Testis (tissue), 2 donors: ENCODE measurements at regions not wholly inside any gene's neighbourhood (a gene's known extent, or its start where the extent isn't known, plus 50 kb on each side); places are given as distances from the start of the nearest gene placed in this dataset.

ENCODE experiments used
- DNase-seq: peaks from one replicate; pipeline ENCODE4 v3.0.0-alpha.2; 2019
- H3K27ac ChIP-seq, 2 donors: fragments of 200-600 bp; sonication (generic); one replicate each; pipeline ENCODE4 v1.5.1; 2019
- H3K27me3 ChIP-seq: fragments of 200-600 bp; sonication (generic); one replicate; pipeline ENCODE4 v1.5.1; 2019
- H3K36me3 ChIP-seq: fragments of 200-600 bp; sonication (generic); one replicate; pipeline ENCODE4 v1.5.1; 2017; ENCODE audit warnings: low read depth; ENCODE audit errors: missing control alignments
- H3K4me1 ChIP-seq: fragments of 200-600 bp; sonication (generic); one replicate; pipeline ENCODE4 v1.5.1; 2019
- H3K4me3 ChIP-seq, 2 donors: fragments of 200-600 bp; sonication (generic); one replicate each; pipeline ENCODE4 v1.5.1; 2017 to 2019
- H3K9me3 ChIP-seq: fragments of 200-600 bp; sonication (generic); one replicate; pipeline ENCODE4 v1.5.1; 2017
- CTCF ChIP-seq, 3 experiments: fragments of 450-650 bp in 2 of 3; fragments of 200-600 bp in 1 of 3; sonication (generic) in 1 of 3; IDR thresholded peaks; one replicate each; pipeline ENCODE4 v1.5.1; 2016 to 2019; ENCODE audit warnings: antibody characterized with exemption in 3 of 3, mild to moderate bottlenecking in 2 of 3, moderate library complexity in 1 of 3
- WGBS, 2 donors: methylation state at CpG; one replicate each; pipeline ENCODE4 v1.1.5; 2018; 5-methylcytosine and 5-hydroxymethylcytosine counted together
- intact Hi-C: fragments of 100-400 bp; cut with DNase I; formaldehyde crosslinking; loops from one replicate; pipeline ENCODE4 v1.15.1; 2023; ENCODE audit warnings: low total_unique reads

- Histone ChIP-seq H3K36me3 (no peaks in the 10 kb centered on the region), H3K4me3 (no peak overlapping the region), H3K4me1 (no peaks in the 10 kb centered on the region), H3K27me3 (no peaks in the 10 kb centered on the region), H3K9me3 (no peaks in the 10 kb centered on the region), H3K27ac (no peak overlapping the region)
- no peak for DNase-seq
- WGBS, 2 donors: 78% methylated on average over 6 of the region's 6 CpGs
- intact Hi-C loops: no loop called here
- TF ChIP-seq CTCF (IDR thresholded peaks at IDR 0.05): no peak
Measured at GRCh38 chr6:11828262-11828870, 49.8 kb upstream of the ADTRP start.
